ENCODE measurements at regions not wholly inside any gene's neighbourhood (a gene's known extent, or its start where the extent isn't known, plus 50 kb on each side); places are given as distances from the start of the nearest gene placed in this dataset.

DNA sequence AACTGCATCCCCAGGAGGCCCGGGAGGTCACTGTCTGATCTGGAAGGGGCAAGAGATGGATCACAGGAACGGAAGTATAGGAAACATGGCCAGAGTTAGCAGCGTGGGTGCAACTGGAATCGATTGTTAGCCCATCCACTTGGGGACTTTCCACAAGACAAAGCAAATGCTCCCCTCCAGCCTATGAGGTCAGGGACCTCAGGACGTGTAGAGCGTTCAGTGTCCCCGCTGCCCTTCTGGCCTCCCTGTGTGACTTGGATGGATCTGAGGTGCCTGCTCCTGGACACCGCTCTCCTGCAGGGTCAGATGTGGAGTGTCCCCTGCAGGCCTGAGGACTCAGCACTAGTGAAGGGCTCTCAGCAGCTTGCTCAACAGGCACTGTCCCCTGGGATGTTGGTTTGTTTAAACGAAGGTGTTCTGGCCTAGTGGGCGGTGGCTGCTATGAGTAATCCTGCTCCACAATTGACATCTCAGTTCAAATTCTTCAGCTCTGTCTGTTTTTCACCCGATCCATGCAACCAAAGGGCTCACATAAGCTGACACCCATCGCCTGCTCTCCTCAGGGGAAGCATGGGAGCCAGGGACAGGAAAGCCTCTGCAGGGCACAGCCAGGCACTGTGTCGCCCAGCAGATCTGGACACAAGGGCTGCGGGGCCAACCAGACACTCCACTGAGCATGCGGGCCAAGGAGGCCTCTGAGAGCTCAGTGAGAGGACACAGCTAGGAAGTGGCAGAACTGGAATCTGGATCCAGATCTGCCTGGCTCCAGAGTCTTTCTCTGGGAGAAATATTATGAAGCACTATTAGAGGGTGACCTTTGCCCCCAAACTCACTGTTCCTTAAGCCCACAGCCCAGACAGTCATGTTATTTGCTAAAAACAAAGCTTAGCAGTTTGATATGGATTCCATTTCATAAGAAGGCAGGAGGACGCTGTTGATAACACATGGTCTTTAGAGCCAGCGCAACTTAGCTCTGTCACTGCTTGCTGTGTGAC is 78.5 kb downstream of the RHOB start (continued):
- TF ChIP-seq POU6F1 (CRISPR knock-in tag; IDR thresholded peaks at IDR 0.05; ENCODE audit: borderline replicate concordance, low read depth) (no peak), BACH2 (CRISPR knock-in tag; IDR thresholded peaks at IDR 0.05; ENCODE audit: borderline replicate concordance) (no peak), TOX (CRISPR knock-in tag; IDR thresholded peaks at IDR 0.05; ENCODE audit: borderline replicate concordance) (no peak), SNAI2 (CRISPR knock-in tag; IDR thresholded peaks at IDR 0.05) (no peak), ISL1 (CRISPR knock-in tag; IDR thresholded peaks at IDR 0.05) (no peak), RARB (CRISPR knock-in tag; IDR thresholded peaks at IDR 0.05) (no peak), ZNF8 (CRISPR knock-in tag; IDR thresholded peaks at IDR 0.05) (no peak)

GRCh38 chr2:20526160-20526559 is 79.3 kb downstream of the RHOB start:
- no peak for TF ChIP-seq ZNF565 (CRISPR knock-in tag; conservative IDR thresholded peaks at IDR 0.05; ENCODE audit: low read depth)
- TF ChIP-seq ESRRG (CRISPR knock-in tag; IDR thresholded peaks at IDR 0.05): no peak
- TF ChIP-seq RARB (CRISPR knock-in tag; IDR thresholded peaks at IDR 0.05): no peak
- no peak for ATAC-seq

DNA sequence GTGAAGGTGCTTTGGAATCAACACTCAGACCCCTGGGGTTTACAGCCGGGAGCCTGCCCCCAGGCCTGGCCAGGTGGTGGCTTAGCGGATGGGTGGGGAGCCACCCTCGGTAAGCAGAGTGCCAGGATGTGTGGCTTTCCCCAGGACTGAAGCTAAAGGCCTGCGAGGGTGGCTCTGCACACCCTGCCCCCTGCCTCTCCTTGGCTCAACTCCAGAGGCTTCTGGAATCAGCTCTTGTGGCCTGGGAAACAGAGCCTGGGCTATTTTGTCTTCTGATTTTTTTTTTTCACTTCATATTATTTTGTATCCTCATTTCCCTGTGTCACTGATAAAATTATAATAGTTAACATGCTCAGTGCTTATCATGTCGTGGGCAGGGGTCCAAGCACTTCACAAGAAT is 79.8 kb downstream of the RHOB start:
- ATAC-seq: peak; percentile 45; the same call in 2 of the 3 replicates
- TF ChIP-seq RARB (CRISPR knock-in tag; IDR thresholded peaks at IDR 0.05) (no peak), TCF4 (CRISPR knock-in tag; IDR thresholded peaks at IDR 0.05; ENCODE audit: borderline replicate concordance) (peak; percentile 18; the same call in 1 of the 2 replicates), ZC3H10 (CRISPR knock-in tag; IDR thresholded peaks at IDR 0.05) (no peak), TSHZ2 (CRISPR knock-in tag; IDR thresholded peaks at IDR 0.05) (no peak), CREB5 (CRISPR knock-in tag; IDR thresholded peaks at IDR 0.05; ENCODE audit: low read depth) (no peak), ZNF8 (CRISPR knock-in tag; IDR thresholded peaks at IDR 0.05) (no peak), PPARA (CRISPR knock-in tag; IDR thresholded peaks at IDR 0.05; ENCODE audit: borderline replicate concordance) (no peak), PATZ1 (CRISPR knock-in tag; IDR thresholded peaks at IDR 0.05; ENCODE audit: borderline replicate concordance) (0 out of 2 replicates have a peak, but pooled peaks have one; percentile 28), ESRRG (CRISPR knock-in tag; IDR thresholded peaks at IDR 0.05) (no peak)

GRCh38 chr2:20528713-20529112 is 81.8 kb downstream of the RHOB start:
- TF ChIP-seq ZNF70 (CRISPR knock-in tag; IDR thresholded peaks at IDR 0.05): no peak
- TF ChIP-seq TOX (CRISPR knock-in tag; IDR thresholded peaks at IDR 0.05; ENCODE audit: borderline replicate concordance): no peak
- no peak for ATAC-seq

- no peak for ATAC-seq
- TF ChIP-seq ESRRG (CRISPR knock-in tag; IDR thresholded peaks at IDR 0.05) (no peak), TSHZ2 (CRISPR knock-in tag; IDR thresholded peaks at IDR 0.05) (no peak), PATZ1 (CRISPR knock-in tag; IDR thresholded peaks at IDR 0.05; ENCODE audit: borderline replicate concordance) (no peak), TOX (CRISPR knock-in tag; IDR thresholded peaks at IDR 0.05; ENCODE audit: borderline replicate concordance) (no peak), PPARA (CRISPR knock-in tag; IDR thresholded peaks at IDR 0.05; ENCODE audit: borderline replicate concordance) (no peak), CSDC2 (CRISPR knock-in tag; IDR thresholded peaks at IDR 0.05) (no peak), ZNF70 (CRISPR knock-in tag; IDR thresholded peaks at IDR 0.05) (no peak), BACH2 (CRISPR knock-in tag; IDR thresholded peaks at IDR 0.05; ENCODE audit: borderline replicate concordance) (no peak), ZFP30 (CRISPR knock-in tag; IDR thresholded peaks at IDR 0.05) (no peak), ZFP3 (CRISPR knock-in tag; IDR thresholded peaks at IDR 0.05) (no peak)
Measured at GRCh38 chr2:20530520-20530919, 83.6 kb downstream of the RHOB start.

Data from SK-N-SH treated with all-trans-retinoic acid at 6 μM for 48 hours (cell line).